ENCODE measurements at regions not wholly inside any gene's neighbourhood (a gene's known extent, or its start where the extent isn't known, plus 50 kb on each side); places are given as distances from the start of the nearest gene placed in this dataset.
"Not testable (repeated sequence)": the region's sequence is repeated elsewhere in the genome, so short reads cannot be mapped to it uniquely, and the experiment has no call there.

- TF ChIP-seq, protein P1, sequence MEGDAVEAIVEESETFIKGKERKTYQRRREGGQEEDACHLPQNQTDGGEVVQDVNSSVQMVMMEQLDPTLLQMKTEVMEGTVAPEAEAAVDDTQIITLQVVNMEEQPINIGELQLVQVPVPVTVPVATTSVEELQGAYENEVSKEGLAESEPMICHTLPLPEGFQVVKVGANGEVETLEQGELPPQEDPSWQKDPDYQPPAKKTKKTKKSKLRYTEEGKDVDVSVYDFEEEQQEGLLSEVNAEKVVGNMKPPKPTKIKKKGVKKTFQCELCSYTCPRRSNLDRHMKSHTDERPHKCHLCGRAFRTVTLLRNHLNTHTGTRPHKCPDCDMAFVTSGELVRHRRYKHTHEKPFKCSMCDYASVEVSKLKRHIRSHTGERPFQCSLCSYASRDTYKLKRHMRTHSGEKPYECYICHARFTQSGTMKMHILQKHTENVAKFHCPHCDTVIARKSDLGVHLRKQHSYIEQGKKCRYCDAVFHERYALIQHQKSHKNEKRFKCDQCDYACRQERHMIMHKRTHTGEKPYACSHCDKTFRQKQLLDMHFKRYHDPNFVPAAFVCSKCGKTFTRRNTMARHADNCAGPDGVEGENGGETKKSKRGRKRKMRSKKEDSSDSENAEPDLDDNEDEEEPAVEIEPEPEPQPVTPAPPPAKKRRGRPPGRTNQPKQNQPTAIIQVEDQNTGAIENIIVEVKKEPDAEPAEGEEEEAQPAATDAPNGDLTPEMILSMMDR (IDR thresholded peaks at IDR 0.05; ENCODE audit: control insufficient read depth, extremely low read depth, insufficient read depth) = no peak
- H3K4me3 ChIP-seq (ENCODE audit: low read depth, low read length) = no peak overlapping the region
- no peak for DNase-seq (ENCODE audit: low read depth)
Measured at GRCh38 chr21:14040386-14040785, 170.4 kb downstream of the LIPI start.

- H3K4me3 ChIP-seq (ENCODE audit: low read depth, low read length); DNase-seq (ENCODE audit: low read depth): not testable (repeated sequence)
Measured at GRCh38 chr21:14028619-14029018, 182.1 kb downstream of the LIPI start.

GRCh38 chr21:14027235-14027869, 183.4 kb downstream of the LIPI start:
- DNase-seq (ENCODE audit: low read depth) = peak; percentile 90

DNA sequence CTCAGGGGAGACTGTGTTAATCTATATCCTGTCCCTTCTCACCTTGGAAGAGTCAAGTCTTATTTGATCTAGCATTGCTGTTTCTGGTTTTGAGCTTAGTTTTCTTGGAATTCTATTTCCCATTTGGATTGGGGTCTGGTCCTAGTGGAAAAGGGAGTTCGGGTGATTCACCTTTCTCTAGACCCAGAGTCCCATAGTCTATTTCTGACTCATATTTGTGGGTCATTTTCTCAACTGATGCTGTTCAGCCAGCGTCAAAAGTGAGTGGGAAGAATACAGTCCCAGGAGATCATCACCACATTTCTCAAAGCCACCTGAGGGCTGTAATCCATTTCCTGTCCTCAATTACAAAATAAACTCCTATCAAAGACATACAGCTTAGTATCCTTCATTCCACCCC, 190.6 kb downstream of the LIPI start:
- not testable (repeated sequence) for H3K4me3 ChIP-seq (ENCODE audit: low read depth, low read length); DNase-seq (ENCODE audit: low read depth)

More at GRCh38 chr21:14027235-14027869, 183.4 kb downstream of the LIPI start:
- peak overlapping the region; percentile 67 for H3K4me3 ChIP-seq (ENCODE audit: low read depth, low read length)

DNA sequence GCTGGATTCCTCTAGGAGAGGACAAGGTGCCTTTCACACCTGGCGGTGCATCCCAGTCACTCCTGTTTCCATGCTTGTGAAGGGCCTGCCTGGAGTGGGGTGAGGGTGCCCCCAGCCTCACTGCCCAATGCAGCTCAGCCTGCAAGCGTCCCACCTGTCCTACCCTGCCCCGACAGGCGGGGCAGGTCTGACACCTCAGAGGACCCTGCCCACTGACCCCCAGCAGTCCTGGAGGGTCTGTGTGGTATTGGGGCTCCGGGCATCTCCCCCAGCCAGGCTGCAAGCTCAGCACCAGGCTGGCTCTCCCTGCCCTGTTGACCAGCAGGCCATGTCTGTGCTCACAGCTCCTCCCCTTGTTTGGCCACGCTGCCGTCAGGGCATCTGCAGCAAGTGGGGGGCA, 194.9 kb downstream of the LIPI start:
- not testable (repeated sequence) for DNase-seq (ENCODE audit: low read depth); H3K4me3 ChIP-seq (ENCODE audit: low read depth, low read length)

DNA sequence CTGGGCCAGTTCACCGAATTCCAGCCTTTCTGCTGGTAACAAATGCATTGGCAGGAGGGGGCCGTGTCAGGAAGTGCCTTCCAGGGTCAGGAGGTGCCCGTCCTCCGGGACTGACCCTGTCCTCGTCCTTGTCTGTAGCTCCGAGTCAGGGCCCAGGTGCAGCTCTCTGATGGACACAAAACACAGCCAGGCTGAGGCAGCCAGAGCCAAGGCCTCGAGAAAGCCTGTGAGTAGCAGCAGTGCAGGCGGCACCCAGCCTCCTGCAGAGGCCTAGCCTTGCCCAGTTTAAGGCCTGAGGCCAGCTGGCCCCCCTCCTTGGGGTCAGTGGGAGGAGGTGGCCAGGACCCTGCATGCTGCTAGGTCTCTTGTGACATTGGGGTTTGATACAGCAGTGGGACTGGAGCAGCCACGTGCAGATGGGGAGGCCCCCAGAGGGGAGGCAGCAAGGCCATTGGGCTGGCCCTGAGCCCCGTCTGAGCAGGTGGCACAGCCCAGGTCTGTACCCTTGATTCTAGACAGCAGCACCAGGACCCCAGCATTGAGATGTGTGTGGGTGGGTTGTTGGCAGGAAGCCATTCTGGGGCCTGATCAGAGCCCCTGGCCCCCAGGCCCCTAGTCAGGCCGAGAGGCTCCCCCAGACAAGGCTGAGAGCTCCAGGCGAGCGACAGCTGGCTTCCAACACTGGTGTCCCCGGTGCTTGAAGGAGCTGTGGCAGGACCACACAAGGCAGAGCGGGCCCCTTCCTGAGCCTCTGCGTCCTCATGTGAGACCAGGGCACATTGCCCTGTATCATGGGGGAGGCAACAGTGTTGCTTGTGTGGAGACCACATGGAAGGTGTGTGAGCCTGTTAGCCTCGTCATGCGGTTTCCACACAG, 196.9 kb downstream of the LIPI start:
- not testable (repeated sequence) for DNase-seq (ENCODE audit: low read depth); H3K4me3 ChIP-seq (ENCODE audit: low read depth, low read length)

- no peak for DNase-seq (ENCODE audit: low read depth)
- H3K4me3 ChIP-seq (ENCODE audit: low read depth, low read length) = no peak overlapping the region
- TF ChIP-seq, protein P1 (IDR thresholded peaks at IDR 0.05; ENCODE audit: control insufficient read depth, extremely low read depth, insufficient read depth) = no peak
Measured at GRCh38 chr21:14013056-14013603, 197.6 kb downstream of the LIPI start.

DNA sequence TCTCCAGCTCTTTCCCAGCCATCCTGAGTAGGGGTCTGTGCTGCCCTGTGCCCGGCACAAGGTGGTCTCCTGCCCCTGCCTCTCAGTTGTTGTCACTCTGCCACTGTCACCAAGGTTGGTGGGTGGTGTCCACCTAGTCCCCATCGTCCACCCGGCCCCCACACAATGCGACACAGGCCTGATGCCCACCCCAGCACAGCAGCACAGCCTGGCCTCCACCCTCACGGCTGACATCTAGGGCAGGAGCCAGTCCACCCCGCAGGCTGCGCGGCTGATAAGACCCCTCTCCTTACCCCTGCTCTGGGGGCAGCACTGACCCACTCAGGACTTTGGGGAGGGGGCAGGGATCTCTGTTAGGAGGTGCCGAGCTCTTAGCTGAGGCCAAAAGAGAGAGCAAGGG, 198.3 kb downstream of the LIPI start:
- no peak overlapping the region for H3K4me3 ChIP-seq (ENCODE audit: low read depth, low read length)
- TF ChIP-seq, protein P1 (IDR thresholded peaks at IDR 0.05; ENCODE audit: control insufficient read depth, extremely low read depth, insufficient read depth) = no peak
- DNase-seq (ENCODE audit: low read depth) = no peak

DNA sequence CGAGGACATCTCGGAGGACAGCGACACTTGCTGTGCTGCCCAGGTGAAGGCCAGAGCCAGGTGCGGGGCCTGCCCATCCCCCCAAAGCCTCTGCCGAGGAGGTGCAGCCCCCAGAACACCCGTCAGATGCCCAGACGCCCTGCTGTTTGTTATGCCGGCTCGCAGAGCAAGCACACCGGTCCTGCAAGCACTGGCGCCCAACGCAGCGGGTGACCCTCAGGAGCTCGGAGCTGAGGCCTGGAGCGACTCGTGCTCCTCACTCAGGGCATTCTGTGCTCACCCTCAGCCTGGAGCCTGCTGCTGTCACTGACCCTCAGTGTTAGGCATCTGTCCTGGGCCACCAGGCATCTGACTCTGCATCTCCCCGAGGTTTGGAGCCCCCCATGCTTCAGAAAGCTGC, 199.0 kb downstream of the LIPI start:
- not testable (repeated sequence) for DNase-seq (ENCODE audit: low read depth); H3K4me3 ChIP-seq (ENCODE audit: low read depth, low read length)

- DNase-seq (ENCODE audit: low read depth); H3K4me3 ChIP-seq (ENCODE audit: low read depth, low read length): not testable (repeated sequence)
Measured at GRCh38 chr21:14011149-14011548, 199.6 kb downstream of the LIPI start.
